AG09319 (cell line): ENCODE measurements at regions not wholly inside any gene's neighbourhood (a gene's known extent, or its start where the extent isn't known, plus 50 kb on each side); places are given as distances from the start of the nearest gene placed in this dataset.

Experiments used
- DNase-seq: peaks from one replicate; pipeline ENCODE4 v3.0.0-alpha.2; 2010; ENCODE audit warnings: low read depth; ENCODE audit errors: extremely low read depth
- CTCF ChIP-seq: IDR thresholded peaks from 2 replicates; pipeline ENCODE4 v1.5.1; 2011; ENCODE audit warnings: low read depth, mild to moderate bottlenecking, inconsistent platforms, low read length, moderate library complexity

GRCh38 chr11:42251984-42252383 lies 792.5 kb upstream of the LRRC4C start:
- no peak for TF ChIP-seq CTCF
- no peak for DNase-seq

GRCh38 chr11:42253156-42253555 lies 793.7 kb upstream of the LRRC4C start:
- DNase-seq: no peak

GRCh38 chr11:42255906-42256305 lies 796.5 kb upstream of the LRRC4C start:
- DNase-seq: no peak
- no peak for TF ChIP-seq CTCF

More at GRCh38 chr11:42253156-42253555, 793.7 kb upstream of the LRRC4C start:
- TF ChIP-seq CTCF: no peak

GRCh38 chr11:42257534-42257933 lies 798.1 kb upstream of the LRRC4C start:
- no peak for TF ChIP-seq CTCF
- DNase-seq: no peak

GRCh38 chr11:42265072-42265471 lies 805.6 kb upstream of the LRRC4C start:
- no peak for TF ChIP-seq CTCF
- DNase-seq: no peak

GRCh38 chr11:42271306-42271705 lies 811.9 kb upstream of the LRRC4C start:
- TF ChIP-seq CTCF: no peak

GRCh38 chr11:42273977-42274376 lies 814.5 kb upstream of the LRRC4C start:
- DNase-seq: no peak
- TF ChIP-seq CTCF: no peak

More at GRCh38 chr11:42271306-42271705, 811.9 kb upstream of the LRRC4C start:
- no peak for DNase-seq
